HG02973 (cell line): ENCODE measurements at regions not wholly inside any gene's neighbourhood (a gene's known extent, or its start where the extent isn't known, plus 50 kb on each side); places are given as distances from the start of the nearest gene placed in this dataset.

Experiments used
- ATAC-seq: cut with Tn5 transposase; IDR thresholded peaks from one replicate; pipeline ENCODE4 v1.9.1; 2021; ENCODE audit warnings: moderate library complexity; ENCODE audit not compliant: unreplicated experiment

- ATAC-seq: no peak
Measured at GRCh38 chr5:163770625-163771024, 265.2 kb downstream of the MAT2B start.

DNA sequence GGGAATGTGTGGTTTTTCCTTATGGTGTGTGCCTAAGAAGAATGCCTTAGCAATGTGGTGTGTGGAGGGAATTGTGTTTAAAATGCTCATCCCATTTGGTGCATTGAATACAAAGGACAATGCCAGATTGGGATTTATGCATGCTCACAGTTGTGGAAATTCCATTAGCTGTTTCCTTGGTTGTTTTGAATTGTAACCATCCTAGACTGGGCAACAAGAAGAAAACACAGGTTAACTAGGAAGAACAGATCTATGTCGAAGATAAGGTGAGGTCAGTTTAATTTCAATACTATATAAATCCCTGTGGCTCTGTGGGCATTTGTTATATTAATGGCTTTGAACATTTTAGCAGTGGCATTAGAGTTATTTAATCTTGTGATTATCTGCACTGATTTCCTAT lies 266.8 kb downstream of the MAT2B start:
- no peak for ATAC-seq

DNA sequence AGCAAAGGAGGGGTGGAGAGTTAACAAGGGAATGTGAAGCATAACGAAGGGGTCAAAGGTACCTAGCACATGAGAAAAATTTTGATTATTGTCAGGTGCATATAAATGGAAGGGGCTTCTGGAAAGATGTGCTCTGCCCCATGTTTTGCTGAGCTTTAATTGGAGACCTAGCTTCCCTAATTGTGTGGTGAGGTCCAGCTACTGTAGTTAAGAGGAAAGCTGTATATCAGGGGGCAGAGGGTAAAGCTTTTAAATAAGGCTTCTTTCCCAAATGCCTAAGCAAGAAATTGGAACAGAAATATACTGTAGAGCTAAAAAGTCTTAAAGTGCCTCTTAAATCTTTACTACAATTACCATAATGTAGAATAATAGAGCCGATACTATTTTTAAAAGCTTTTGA lies 267.2 kb downstream of the MAT2B start:
- no peak for ATAC-seq

DNA sequence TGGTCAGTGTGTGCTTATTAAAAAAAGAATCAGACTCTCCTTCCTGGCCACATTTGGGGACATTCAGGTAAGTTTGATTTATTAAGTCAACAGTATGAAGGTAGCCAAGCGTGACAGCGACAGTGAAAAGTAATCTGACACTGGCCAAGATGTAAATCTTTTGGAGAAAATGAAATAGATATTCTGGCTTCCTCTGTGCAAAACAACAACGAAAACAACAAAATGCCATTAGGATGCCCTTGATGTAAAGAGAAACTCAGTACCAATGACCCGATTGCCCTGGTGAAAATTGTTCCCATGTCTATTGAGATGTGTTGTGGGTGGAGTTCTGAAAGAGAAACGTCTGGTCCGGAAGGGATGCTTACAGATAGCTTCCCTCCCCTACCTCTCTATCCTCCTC lies 267.8 kb downstream of the MAT2B start:
- ATAC-seq: no peak

GRCh38 chr5:163789870-163790269 lies 284.5 kb downstream of the MAT2B start:
- no peak for ATAC-seq

DNA sequence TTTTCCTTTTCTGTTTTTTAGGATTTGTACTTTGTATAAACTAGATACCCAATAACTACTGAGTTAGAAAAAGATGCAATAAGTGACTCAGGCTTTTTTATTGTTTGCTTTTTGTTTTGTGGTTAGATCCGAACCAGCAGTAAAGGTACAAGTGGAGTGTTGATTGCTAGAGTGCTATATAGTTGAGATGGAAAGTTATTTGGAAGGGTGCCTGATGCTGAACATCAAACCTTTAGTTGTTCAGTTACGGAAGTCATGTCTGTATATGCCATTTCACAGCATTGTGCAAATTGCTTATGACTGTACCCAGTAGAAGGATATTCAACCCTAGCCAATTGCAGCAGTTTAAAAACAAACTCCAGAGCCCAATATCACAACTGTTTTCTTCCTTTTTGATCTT lies 285.1 kb downstream of the MAT2B start:
- ATAC-seq: no peak

DNA sequence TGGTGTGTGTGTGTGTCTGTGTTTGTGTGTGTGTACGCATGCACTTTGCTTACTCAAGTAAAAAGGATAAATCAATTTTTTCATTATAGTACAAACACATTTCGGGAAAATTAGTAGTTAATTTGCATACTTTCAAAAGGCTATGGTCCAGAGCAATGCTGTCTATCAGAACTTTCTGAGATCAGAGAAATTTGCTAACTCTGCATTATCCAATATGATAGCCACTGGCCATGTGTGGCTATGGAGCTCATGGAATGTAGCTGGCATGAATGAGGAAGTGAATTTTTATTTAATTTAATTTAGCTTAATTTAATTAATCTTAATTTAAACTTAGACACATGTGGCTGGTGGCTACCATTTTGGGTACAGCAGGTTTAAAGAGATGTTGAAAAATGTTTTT lies 289.6 kb downstream of the MAT2B start:
- no peak for ATAC-seq

GRCh38 chr5:163807781-163808180 lies 302.4 kb downstream of the MAT2B start:
- no peak for ATAC-seq

GRCh38 chr5:163809473-163809872 lies 304.1 kb downstream of the MAT2B start:
- no peak for ATAC-seq

- no peak for ATAC-seq
Measured at GRCh38 chr5:163813900-163814299, 308.5 kb downstream of the MAT2B start.

DNA sequence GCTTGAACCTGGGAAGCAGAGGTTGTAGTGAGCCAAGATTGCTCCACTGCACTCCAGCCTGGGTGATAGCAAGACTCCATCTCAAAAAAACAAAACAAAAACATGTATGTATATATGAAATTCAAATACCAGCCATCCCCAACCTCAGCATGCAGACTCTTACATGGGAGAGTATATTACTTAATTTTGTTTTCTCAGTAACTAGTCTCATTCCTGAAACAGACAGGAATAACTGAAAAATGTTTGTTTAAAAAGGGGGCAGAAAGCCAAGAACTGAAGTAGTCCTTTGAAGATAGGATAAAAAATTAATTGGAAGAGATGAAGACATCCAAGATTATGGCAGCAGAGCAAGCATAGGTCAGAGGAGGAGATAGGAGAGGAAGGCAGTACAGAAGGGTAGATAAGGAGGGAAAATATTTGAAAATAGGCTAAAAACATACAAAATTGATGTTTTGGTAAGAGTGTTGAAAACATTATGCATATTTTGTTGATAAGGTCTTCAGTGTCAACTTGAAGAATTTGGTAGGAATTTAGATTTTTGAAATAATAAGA lies 309.9 kb downstream of the MAT2B start:
- ATAC-seq: no peak

DNA sequence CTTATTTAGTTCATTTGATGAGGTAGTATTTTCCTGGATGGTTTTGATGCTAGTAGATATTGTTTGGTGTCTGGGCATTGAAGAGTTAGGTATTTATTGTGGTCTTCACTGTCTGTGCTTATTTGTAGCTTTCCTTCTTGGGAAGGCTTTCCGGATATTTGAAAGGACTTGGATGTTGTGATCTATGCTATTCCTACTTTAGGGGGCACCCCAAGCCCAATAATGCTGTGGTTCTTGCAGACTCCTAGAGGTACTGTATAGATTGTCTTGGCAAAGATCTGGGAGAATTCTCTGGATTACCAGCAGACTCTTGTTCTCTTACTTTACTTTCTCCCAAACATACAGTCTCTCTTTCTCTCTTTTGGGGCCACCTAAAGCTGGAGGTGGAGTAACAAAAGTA lies 315.7 kb downstream of the MAT2B start:
- ATAC-seq: no peak

- no peak for ATAC-seq
Measured at GRCh38 chr5:163822548-163822947, 317.1 kb downstream of the MAT2B start.

DNA sequence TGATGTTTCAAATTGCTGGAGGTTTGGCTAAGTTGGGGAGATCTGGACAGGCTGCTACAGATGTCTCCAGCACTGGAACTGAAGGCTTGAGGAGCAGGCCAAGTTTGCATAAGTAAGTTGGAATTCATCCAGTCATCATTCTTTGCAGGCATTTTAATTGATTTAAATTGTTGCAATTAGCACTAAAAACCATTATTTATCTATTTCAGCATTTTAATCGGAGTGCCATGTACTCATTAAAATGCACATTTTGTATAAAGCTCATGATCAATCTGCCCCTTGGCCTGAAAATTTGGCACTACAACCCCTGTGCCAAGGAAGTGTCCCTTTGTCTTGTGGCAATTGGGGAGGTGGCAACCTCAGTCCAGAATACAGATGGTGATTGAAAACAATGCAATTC lies 320.2 kb downstream of the MAT2B start:
- no peak for ATAC-seq

DNA sequence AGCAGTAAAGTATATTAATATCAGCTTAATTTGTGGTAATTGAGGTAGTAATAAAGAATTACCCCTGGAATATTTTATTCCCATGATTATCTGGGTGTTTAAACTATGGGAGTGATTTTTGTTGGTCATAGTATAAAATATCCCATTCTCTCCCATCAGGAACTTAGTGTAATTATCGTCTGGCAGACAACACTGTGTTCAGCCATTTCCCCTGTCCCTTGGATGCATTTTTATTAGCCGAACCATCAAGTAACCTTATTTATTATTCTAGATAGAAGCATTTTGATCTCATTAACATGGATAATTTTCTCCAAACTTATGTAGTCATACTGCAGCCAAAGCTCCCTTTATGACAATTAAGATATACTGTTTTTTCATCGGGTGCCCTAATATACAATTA lies 320.8 kb downstream of the MAT2B start:
- no peak for ATAC-seq

- no peak for ATAC-seq
Measured at GRCh38 chr5:163832155-163832554, 326.7 kb downstream of the MAT2B start.

DNA sequence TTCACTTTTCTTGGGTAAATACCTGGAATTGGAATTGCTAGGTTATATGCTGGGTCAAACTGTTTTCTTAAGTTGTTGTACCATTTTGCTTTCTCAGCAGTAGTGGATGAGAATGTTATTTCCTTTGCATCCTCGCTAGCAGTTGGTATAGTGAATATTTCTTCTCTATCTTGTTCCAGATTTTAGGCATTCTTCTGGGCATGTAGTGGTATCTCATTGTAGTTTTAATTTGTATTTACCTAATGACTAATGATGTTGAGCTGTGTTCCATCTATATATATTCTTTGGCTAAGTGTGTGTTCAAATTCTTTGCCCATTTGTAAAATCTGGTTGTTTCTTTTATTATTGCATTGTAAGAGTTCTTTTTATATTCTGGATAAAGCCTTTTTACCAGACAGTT lies 333.3 kb downstream of the MAT2B start:
- no peak for ATAC-seq

DNA sequence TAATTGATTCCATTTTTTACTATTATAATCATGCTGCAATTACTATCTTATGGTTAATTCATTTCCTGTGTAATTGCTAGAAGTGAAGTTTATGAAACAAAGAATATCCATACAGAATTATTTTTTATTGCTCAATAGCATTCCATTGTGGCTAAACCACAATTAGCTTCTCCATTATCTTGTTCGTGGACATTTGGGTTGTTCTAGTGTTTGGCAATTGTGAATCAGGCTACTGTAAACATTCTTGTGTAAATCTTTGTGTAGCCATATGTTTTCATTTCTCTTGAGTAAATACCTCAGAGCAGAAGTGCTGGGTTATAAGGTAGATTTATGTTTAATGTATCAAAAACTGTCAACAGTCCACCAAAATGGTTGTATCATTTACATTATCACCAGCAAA lies 341.1 kb downstream of the MAT2B start:
- no peak for ATAC-seq

GRCh38 chr5:163855754-163856153 lies 350.3 kb downstream of the MAT2B start:
- no peak for ATAC-seq

GRCh38 chr5:163861670-163862069 lies 356.3 kb downstream of the MAT2B start:
- ATAC-seq: no peak

DNA sequence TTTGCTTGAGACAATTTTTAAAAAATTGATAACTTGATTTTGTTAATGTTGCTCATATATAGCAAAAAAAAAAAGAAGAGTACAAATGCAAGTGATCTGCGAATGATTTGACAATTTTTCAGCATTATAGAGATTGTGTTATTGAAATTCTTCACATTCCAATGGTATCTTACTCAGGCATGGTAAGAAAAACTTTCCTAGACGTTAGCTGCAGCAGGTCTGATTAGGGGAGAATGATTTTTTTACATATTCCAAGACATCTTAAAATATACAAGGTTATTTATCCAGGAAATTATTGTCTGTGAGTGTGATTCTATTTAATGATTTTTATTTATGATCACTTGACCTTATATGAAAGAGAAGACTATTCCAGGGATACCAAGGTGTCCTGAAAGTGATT lies 361.9 kb downstream of the MAT2B start:
- ATAC-seq: no peak

- no peak for ATAC-seq
Measured at GRCh38 chr5:163867738-163868137, 362.3 kb downstream of the MAT2B start.

GRCh38 chr5:163869581-163869980 lies 364.2 kb downstream of the MAT2B start:
- no peak for ATAC-seq

DNA sequence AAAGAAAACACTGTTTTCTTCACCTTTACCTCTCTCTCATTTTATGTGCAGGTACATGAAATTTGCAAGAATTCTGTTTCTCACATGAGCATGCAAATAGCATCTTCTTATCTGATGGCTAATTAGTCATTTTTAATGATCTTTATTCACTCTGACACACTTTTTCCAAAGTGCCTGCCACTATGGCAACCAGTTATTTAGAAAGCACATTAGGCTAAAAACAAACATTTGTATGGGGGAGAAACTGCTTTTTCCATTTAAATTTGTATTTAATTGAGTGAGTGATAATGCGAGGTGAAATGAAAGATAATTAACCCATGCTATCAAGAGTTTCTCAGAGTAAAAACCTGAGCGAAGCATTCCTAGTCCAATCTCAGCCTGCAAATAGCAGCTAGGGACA lies 365.0 kb downstream of the MAT2B start:
- ATAC-seq: no peak
